CD4-positive, alpha-beta T cell treated with Interleukin-2 at 100 ng/mL for 4 hours (primary cell): ENCODE measurements at regions not wholly inside any gene's neighbourhood (a gene's known extent, or its start where the extent isn't known, plus 50 kb on each side); places are given as distances from the start of the nearest gene placed in this dataset.

Source experiments
- DNase-seq: peaks from one replicate; pipeline ENCODE4 v3.0.0-alpha.2; 2020; ENCODE audit warnings: low spot score

DNA sequence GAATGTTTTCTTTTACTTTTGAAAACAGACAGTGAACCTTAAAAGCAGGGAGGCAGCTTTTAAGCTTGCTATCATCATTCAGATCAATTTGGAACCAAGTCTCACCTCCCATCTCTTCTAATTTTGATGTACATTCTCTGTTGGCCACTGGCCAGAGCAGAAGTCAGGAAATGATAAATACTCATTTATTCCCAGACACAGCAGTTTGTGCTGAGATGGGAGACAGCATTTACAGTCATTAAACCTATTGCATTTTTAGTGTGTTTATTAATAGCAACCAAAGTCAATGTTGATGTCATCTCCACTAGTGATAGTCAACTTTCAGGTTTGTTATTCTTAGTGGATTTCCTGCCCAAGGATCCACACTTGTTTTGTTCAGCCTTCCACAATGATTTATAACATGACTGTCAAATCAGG lies 320.0 kb upstream of the ATP2B1 start:
- DNase-seq: peak; percentile 22

DNA sequence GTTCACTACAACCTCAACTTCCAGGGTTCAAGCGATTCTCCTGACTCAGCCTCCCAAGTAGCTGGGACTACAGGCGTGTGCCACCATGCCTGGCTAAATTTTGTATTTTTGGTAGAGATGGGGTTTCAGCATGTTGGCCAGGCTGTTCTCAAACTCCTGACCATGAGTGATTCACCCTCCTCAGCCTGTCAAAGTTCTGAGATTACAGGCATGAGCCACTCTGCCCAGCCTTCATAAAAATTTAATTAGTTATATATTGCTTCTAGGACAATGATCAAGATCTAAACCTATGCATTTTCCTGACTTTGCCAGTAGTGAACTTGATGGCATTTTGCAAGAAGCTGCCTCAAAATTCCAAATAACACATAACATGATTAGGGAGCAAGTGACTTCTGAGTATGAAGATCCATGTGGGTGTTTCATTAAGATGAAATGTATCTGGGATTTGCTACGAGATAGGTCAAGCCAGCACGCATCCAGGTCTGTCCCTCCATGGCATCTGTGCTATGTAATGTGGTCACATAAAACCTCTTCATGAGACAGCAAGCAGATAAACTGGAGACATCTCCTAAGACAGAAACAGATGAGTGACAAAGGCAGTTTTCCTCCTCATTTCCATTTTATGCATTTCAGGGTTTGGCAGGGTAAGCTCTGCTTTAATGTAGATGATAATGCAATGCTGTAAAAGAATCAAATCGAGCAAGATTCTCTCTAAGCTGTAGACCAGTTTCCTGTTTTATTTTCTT lies 319.4 kb upstream of the ATP2B1 start:
- DNase-seq: no peak

DNA sequence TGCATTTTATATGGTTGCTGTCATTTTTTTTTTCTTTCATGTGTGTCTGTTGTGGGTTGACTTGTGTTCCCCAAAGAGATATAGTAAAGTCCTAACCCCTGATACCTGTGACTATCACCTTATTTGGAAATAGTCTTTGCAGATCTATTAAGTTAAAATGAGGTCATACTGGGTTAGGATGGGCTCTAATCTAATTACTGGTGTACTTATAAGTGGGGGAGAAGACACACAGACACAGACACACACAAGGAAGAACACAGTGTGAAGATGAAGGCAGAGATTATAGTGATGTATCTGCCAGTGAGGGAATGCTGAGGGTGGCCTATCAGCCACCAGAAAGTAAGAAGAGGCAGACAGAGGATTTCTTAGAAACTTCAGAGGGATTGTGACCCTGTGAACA lies 318.4 kb upstream of the ATP2B1 start:
- no peak for DNase-seq

DNA sequence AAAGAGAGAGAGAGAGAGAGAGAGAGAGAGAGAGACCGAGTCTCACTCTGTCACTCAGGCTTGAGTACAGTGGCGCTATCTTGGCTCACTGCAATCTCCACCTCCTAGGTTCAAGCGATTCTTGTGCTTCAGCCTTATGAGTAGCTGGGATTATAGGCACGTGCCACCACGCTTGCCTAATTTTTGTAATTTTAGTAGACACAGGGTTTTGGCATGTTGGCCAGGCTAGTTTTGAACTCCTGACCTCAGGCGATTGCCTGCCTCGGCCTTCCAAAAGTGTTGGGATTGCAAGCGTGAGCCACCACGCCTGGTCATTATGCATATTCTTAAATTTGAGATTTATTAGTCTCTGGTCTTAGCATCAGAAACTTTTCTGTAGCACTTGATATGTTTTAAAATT lies 317.9 kb upstream of the ATP2B1 start:
- no peak for DNase-seq

DNA sequence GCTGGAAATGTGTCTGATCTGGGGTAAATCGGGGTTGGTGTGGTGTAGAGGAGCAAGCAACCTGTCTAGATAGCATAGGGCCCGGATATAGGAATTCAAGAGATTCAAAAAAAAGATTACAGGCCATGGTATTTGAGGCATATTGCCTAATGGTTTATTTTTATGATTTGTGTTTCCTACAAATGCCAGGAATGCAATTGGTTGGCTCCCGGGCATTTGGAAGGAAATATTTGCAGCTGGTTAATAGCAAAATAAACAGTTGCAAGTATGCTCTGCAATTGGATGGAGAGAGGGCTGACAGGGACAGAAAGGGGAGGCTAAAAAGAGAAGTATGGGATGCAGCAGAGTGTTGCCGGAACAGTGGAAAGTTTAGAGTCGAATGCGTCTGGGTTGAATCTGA lies 315.6 kb upstream of the ATP2B1 start:
- DNase-seq: no peak

DNA sequence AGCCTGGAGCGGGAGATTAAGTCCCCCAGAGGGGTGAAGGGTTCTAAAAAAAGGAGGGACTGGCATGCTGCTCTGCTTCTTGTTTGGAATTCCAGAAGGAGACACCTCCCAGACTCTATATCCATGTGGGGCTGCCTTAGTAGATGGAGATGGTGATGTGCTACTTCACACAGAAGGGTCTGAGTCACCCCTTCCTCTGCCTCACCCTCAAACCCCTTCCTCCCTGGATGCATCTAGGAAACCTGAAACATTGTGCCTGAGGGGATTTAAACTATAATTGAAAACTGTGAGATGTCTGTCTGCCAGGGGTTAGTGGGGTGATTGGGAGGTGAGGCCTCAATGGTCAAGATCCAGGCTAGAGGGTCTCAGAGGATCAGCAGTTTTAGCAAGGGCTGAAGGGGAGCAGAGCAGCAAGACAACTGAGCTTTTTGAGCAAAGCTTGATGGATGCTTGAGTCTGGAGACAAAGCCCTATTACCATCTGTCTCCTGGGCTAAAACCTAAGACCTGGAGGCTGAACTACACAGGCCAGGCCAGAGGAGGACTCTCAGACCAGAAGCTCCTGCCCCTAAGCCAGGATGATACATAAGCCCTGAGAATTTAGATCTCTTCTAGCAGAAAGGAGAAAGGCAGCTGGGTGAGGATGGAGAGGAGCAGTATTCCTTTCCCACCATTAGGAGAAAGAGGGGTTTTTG lies 314.7 kb upstream of the ATP2B1 start:
- no peak for DNase-seq

DNA sequence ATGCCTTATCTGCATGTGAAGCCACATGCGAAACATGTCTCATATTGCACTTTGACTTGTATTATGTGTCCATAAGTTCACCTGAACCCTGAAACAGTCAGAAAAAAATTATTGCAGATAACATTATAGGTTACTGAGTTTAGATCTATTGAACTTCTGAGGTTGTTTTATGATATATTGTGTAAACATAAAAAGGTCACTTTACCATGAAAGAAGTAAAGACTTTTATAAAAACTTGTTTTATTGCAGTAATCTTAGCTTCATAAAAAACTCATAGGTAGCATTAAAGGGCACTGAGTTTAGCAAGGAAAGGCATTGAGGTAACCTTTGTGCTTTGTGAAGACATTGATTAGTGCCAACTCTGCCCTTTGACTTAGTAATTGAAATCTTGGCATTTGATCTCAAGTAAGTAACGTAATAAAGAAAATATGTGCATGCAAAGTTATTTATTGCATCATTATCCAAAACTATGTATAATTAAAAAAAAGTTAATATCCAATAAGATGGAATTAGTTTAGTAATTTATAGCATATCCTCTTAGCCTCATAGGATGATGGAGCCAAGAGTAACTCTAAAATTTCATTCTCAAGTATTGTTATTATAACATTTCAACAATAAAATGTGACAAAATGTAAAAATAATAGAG lies 313.3 kb upstream of the ATP2B1 start:
- DNase-seq: no peak

DNA sequence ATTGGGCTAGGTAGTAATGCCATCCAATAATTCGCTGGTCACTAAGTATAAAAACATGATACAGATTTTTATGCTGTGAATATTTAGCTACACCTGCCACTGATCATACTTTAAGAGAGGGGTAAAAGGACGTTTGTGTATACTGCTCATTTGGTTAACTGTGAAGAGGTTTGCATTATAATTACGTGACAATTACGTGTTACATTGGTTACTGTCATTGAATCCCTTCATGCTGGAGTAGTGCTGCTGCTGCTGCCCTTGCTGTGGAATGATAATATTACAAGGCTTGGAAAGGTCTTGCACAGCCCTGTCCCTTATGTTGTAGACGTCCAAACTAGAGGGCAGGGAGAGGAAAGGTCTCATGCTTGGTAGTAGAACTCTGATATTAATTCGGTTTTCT lies 312.2 kb upstream of the ATP2B1 start:
- DNase-seq: no peak

DNA sequence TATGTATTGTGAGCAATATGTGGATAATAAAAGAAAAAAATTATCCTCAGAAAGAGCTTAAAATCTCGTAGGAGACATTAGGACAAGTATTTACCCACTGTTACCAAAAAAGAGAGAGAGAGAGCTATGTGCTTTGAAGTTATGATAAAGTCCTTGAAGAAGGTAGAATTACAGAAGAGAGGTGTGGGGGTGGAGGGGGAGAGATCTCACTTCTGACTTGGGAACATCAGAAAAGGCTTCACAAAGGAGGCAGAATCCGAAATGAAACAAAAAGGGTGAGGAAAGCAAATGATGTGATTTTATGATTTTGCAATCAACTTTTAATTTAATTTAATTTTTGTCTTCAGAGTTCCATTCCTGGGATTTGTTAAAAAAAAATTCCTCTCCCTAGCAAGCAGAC lies 311.8 kb upstream of the ATP2B1 start:
- no peak for DNase-seq

DNA sequence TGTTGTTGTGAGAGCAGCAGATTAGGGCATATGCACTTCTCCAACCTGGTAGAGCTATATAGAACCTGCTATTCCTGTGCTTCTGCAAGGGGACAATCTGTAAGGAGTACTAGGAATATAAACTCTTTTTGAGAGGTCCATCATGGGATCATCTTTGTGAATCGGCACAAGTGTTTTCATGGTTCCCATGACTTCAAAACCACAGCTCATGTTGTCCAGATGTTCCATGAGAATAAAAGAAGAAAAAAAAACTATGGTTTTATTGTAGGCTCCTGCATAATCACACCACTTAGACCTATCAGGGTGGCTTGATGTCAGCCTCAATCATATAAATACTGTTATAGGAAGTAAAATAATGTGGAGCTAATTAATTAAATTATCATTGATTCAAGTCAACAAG lies 311.4 kb upstream of the ATP2B1 start:
- DNase-seq: no peak

DNA sequence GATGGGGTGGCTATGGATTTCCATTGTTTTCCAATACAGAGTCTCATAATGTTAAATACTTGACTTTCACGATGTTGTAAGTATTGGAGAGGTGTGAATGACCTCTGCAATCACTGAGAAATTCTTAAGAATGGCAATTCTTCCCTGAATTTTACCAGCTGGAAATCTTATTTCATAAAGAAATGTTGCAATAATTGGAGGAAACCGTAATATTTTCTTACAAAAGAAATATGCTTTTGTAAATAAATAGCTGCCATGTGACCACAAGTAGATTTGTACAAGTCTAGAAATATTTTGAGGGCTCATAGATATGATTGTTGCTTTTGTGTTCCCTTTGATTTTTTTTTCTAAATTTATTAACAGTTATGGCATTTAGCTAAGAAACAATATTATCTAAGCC lies 308.7 kb upstream of the ATP2B1 start:
- no peak for DNase-seq

DNA sequence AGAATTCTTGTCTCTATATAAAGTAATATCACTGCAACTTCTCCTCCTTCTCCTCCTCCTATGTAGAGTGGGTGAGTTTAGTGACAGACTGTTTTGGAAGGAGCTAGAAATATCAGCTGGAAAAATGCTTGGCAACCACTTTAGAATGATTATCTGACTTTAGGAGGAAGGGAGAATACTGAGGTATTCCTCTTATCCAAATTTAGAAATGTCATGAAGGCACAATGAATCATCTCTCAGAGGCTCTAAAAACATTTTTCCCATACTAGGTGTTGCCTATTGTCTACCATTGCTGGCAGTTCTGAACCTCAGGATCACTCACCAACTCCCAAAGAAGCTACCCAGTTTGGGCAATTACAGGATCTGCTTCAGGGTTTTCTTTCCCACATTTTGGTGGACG lies 306.6 kb upstream of the ATP2B1 start:
- DNase-seq: no peak

DNA sequence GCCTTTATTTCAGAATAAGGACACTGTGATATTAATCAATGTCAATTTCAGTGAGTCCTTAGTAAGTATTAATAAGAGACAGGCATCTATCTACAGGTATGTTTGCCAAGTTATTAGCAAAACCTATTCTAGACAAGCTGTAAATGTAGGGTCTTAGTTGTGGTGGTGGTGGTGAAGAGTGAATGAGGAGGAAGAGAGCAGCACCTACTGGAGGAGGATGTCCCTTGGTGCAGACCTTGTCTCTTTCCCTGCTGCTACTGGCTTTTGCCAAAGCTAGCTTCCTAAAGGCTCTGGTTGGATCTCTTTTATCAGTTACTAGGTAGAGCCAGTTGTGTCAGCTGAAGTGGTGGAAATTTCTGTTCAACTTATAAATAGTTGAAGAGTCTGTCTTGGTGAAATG lies 304.8 kb upstream of the ATP2B1 start:
- DNase-seq: peak; percentile 47

DNA sequence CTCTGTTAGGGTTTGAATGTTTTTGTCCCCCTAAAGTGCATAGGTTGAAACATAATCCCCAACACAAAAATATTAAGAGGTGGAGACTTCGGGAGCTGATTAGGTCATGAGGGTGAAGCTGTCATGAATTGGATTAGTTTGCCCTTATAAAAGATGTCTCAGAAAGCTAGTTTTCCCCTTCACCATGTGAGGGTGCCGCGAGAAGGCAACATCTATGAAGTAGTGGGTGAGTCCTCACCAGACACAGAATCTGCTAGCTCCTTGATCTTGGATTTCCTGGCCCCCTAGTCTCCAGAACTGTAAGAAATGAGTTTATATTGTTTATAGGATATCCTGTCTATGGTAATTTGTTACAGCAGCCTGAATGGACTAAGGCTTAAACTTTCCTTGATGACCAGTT lies 301.5 kb upstream of the ATP2B1 start:
- DNase-seq: no peak

DNA sequence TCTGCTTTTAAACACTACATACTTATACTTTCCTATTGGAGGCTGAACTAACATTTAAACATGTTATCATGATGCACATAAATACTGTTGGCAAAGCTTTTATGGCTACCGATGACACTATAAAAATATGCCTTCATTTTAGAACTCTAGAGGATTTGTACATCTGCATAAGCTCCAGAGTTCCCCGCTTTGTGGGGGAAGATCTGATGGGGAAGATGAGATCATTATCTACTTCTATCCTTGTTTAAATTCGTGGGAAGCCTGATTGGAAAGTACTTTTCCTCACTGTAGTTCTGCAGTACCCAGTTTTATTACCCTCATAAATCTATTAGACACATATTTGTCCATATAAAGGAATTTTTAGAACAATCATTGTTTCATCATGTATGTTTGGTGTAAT lies 299.6 kb upstream of the ATP2B1 start:
- no peak for DNase-seq

DNA sequence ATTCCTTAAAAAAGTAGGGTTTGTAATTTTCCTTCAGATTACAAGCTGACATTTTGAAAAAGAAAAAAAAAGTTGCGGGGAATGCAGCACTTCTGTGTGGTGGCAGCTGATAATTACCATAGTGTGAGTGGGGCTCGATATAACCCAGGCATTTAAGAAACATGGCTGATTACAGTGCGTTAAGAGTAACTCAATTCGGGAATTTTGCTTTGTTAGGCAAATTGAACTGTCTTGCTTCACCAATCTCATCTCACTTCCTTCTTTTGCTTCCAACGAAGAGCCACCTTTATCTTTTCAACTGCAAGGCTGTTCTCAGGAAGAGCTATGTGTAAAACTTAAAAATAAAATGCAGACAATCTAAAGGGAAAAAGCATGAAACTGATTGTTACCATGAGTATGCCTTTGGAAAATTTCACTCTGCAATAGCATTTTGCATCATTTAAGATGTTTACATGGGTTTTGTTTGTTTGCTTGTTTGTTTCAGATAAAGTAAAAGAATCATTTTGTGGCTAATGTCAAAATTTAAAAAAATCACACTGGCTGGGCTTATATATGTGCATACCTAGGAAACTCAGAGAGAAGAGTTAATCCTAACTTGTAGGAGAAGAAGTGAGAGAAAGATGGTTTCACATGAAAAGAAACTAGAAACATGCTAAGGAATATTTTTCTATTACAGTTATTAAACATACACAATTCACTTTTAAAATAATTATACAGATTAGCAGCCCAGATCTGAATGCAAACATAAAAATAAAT lies 295.9 kb upstream of the ATP2B1 start:
- no peak for DNase-seq

DNA sequence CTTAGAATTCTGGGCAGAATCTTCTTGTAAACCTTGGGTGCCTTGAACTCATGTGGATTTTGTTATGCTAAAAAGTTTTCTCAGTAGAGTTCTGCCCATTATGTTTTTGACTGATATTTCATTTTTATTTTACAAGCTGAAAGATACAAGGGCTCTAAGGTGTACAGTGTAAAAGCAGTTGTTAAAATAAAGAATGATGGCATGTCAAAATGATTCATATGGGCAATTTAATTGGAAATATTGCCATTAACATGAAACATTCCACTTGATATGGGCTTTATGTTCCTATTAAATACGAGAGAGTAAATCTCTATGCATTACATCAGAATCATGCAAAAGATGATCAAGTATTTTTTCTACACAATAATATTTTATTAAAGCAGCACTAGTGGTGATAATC lies 295.1 kb upstream of the ATP2B1 start:
- no peak for DNase-seq

DNA sequence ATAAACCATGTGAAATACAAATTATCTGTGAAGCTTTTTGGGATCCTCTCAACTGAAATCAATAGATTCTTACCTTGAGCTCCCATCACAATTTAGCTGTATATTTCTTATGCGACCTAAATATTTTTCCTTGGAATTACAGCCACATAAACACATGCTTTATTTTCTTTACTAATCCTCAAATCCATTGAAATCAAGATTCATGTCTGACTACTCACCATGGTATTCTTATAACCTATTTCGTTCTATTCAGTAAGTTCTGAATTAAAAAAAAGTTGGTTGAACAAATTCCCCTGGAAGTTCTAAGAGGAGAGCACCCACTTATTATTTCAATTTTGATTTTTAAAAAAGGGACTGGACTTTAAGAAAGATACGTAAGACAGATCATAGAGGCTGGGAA lies 292.1 kb upstream of the ATP2B1 start:
- no peak for DNase-seq

DNA sequence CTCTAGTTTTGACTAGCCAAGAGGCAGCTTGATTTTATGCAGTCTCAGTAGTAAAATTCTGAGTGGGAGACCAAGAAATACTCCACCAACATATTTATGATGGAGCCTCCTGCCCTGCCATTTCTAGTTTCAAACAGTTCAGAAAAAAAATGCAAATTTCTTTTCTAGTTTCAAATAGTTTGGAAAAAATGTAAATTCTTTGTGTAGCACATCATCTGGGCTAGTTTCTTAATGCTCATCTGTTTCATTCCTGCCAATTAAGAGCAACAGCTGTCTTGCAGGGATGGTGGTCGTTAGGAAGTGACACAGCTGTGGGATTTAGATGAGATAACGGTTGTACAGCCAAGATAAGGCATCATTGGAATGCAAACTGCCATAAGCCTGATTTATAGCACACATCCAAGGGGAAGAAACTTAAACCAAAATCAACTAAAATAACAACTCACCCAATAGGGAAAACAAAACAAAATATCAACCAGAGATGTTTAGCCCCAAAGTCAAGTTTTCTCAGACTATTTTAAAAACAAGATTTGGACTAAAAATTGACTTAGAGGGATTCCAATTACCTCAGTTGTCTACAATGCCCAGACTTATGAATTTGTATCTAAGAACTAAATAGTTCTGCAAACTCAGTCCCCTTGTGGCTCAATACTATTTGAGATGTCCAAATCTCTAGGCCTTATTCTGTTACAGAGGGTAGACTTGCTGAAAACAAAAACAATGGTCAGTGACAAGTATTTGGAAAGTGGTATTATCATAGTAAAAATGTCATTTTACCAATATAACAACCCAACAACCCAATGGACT lies 291.3 kb upstream of the ATP2B1 start:
- no peak for DNase-seq

DNA sequence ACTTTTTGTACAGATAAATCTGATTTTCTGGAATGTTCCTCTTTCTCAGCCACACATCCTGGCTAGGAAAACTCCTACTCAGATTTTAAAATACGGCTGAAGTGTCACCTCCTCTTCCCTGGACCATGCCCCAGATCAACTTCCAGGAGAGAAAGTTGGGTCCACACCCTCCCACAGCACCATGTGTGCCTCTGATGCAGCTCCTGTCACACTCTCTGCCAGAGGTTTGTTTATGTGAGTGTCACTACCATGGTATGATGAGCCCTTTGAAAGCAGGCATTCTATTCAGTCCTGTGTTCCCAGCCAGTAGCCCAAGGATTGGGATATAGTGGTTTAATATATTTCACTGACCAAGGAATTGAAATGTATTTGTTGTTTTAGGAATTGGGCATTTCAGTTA lies 287.2 kb upstream of the ATP2B1 start:
- DNase-seq: no peak

DNA sequence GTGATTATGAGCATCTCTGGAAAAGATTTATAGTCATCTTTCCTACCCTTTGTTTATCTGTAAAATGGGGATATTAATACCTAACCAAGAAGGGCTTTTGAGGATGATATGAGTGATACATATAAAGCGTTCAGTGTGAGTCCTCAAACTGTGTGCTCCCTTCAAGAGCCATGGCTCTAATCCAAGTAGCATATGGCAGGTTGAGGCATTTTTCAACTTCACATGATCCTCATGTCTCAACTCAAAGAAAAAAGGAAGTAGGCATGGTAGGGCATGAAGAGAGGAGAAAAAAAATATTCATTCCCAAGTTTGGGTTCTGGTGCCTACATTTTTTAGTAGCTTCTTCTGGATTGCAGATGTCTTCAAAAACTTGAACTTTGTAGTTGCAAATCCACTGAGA lies 286.3 kb upstream of the ATP2B1 start:
- no peak for DNase-seq

DNA sequence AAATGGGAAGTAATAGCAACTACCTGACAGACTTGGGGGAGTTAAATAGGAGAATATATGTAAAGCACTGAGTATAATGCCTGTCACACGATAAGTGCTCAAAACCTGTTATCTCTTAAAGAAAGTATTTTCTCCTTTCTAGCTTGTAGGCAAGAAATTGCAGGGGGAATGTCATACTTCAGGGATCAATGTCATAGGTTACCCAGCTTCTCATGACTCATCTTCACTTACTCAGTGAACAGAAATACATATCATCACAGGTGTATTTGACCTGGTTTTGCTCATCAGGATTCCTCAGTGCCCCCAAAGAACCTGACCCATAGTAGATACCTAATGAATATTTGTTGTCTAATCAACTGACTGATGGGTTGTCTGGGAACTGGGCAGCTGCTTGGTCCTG lies 285.0 kb upstream of the ATP2B1 start:
- DNase-seq: no peak
